Epithelial cell of proximal tubule (primary cell): ENCODE measurements at regions not wholly inside any gene's neighbourhood (a gene's known extent, or its start where the extent isn't known, plus 50 kb on each side); places are given as distances from the start of the nearest gene placed in this dataset.

Experiments
- DNase-seq: peaks from one replicate; pipeline ENCODE4 v3.0.0-alpha.2; 2011; ENCODE audit warnings: low read depth
- H3K4me3 ChIP-seq: 2 replicates; pipeline ENCODE4 v1.5.1; 2011; ENCODE audit warnings: low read depth, mild to moderate bottlenecking, low read length
- TF ChIP-seq, protein P1 (sequence below): conservative IDR thresholded peaks from 2 replicates; pipeline ENCODE4 v1.5.1; 2012; ENCODE audit warnings: low read depth, mild to moderate bottlenecking, low read length

DNA sequence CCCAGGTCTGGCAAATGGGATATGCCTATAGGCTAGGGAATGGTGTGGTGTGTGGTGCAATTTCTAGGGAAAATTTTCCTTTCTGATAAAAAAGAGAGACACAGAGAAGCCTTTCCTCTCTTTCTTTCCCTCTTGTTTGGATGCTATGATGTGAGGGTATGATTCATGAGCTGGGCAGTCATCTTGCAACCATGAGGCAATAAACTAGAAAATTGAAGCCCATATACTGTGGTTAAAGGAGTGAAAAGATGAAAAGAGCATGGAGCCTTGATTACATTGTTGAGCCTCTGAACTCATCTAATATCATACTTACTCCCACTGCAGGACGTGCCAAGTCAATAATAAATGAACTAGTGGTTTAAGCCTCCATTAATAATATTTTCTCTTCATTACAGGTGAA is 215.6 kb downstream of the HAUS1 start:
- no peak overlapping the region for H3K4me3 ChIP-seq
- DNase-seq, result no peak
- TF ChIP-seq, protein P1, sequence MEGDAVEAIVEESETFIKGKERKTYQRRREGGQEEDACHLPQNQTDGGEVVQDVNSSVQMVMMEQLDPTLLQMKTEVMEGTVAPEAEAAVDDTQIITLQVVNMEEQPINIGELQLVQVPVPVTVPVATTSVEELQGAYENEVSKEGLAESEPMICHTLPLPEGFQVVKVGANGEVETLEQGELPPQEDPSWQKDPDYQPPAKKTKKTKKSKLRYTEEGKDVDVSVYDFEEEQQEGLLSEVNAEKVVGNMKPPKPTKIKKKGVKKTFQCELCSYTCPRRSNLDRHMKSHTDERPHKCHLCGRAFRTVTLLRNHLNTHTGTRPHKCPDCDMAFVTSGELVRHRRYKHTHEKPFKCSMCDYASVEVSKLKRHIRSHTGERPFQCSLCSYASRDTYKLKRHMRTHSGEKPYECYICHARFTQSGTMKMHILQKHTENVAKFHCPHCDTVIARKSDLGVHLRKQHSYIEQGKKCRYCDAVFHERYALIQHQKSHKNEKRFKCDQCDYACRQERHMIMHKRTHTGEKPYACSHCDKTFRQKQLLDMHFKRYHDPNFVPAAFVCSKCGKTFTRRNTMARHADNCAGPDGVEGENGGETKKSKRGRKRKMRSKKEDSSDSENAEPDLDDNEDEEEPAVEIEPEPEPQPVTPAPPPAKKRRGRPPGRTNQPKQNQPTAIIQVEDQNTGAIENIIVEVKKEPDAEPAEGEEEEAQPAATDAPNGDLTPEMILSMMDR, result no peak

DNA sequence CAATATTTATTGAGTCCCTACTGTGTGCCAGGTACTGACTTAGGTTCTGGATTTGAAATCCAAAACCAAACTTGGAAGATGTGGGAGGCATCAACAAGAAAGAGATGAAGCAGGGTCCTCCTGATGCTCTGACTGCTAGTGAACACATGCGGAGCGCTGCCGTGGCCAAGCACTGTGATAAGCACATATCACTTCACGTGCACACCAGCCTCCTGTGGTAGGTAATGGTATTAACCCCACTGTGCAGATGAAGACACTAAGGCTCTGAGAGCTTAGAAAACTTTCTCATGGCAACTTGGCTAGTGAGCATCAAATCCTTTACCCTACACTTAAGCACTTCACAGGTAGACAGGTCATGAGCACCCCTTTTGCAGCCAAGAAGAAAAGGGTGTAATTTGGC is 216.1 kb downstream of the HAUS1 start:
- DNase-seq, result no peak
- TF ChIP-seq, protein P1, result peak; percentile 25
- no peak overlapping the region for H3K4me3 ChIP-seq

DNA sequence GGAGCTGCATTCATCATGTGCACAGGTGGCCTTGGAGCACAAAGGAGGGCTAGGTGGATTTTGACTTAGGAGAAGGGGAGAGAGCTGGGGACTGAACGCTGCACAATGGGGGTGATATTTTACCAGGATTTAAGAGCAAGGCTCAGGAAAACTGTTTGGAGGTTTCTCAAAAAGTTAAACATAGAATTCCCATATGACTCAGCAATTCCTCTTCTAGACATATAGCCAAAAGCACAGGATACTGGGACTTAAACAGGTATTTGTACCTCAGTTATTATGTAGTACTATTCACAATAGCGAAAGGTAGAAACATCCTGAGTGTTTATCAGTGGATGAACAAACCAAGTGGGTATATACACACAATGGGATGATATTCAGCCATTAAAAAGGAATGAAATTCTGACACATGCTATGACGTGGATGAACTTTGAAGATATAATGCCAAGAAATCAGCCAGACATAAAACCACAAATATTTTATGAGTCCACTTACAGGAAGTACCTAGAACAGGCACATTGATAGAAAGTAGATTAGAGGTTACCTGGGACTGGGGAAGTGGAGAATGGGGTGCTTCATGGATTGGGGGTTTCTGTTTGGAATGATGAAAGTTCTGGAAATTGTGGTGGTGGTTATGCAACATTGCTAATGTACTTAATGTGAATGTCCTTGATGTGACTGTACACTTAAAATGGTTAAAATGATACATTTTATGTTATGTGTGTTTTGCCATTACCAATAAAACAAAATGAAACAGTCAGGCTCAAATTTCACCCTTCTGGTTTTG is 216.9 kb downstream of the HAUS1 start:
- no peak overlapping the region for H3K4me3 ChIP-seq
- TF ChIP-seq, protein P1, result no peak
- peak; percentile 87 for DNase-seq

DNA sequence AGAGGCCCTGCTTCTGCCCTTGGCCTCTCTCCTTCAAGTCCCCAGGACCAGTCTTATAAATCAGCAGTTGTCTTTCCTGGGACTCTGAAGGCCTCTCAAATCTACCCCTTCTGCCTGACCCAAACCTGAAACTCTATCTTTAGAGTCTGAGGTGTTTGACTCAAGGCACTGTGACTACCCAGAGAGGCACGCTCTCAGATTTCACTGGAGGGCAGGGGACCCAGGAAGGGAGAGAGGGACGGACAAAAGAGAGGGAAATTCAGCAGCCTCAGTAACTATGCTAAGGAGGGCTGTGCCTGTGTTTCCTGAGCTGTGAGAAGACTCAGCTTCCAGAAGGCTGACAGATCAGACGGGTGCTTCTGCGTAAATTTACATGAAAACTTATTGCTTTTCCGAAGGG is 217.8 kb downstream of the HAUS1 start:
- no peak for DNase-seq
- no peak overlapping the region for H3K4me3 ChIP-seq
- TF ChIP-seq, protein P1, result no peak

DNA sequence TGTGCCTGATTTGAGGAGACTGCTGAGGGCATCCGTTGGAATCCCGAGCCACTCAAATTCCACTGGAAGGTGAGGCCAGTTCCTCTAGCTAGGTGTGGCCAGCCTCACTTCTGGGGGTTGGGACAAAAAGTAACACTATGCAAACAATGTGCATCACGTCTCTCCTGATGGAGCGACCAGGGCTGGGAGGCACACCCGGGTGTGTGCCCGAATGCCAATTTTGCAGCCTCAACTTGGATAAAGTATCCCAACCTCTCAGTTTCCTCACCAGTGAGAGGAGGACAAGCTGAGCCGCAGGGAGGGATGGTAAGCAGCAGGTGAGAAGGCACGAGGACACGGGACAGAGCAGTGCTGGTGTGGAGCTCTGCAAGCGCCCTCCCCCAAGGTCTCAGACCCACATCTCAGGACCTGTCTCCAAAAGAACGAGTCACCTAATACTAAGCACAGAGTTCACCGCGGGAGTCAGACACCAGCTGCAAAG is 218.3 kb downstream of the HAUS1 start:
- TF ChIP-seq, protein P1, result no peak
- DNase-seq, result no peak
- H3K4me3 ChIP-seq, result no peak overlapping the region

DNA sequence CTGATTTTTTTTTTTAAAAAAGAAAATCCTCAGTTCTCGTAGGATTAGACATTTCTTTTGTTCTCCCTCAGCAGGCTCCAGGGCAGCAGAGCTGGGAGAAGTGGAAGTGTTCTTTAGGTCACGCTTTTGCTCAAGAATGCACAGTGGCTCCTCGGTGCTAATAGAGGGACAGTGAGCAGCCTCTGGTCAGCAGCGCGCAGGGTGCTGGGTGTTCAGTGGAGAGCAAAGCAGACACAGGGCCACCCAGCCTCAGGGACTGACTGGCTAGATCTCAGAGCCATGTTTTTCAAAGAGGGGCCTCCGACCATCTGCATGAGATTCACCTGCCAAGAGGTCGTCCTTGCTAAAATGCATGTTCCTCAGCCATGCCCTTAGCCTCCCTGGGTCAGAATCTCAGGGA is 218.8 kb downstream of the HAUS1 start:
- TF ChIP-seq, protein P1, result no peak
- DNase-seq, result no peak
- no peak overlapping the region for H3K4me3 ChIP-seq
